ENCODE measurements at regions not wholly inside any gene's neighbourhood (a gene's known extent, or its start where the extent isn't known, plus 50 kb on each side); places are given as distances from the start of the nearest gene placed in this dataset.
"Not testable (repeated sequence)": the region's sequence is repeated elsewhere in the genome, so short reads cannot be mapped to it uniquely, and the experiment has no call there.

DNA sequence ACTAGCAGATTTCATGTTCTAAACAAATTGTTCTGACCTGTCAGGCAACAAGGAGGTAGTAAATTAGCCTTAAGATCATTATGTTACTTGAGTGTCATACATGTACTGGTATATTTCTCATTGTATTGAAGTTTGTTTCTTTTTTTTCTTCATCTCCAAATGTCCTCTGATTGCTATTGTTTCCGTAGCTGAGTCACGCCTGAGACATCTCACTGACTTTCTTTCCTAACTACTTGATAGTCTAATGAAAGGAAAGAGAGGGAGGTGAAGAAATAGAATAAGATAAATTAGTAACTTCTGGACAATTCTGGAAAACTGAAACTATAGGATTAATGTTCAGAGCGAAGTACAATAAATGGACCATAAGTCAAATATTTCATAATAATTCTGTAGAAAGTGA is 1049.9 kb downstream of the TSN start:
- H3K4me3 ChIP-seq (ENCODE audit: low read length in 3 of 3), result no peak overlapping the region
- H3K9ac ChIP-seq (ENCODE audit: low read depth in 1 of 3, low read length in 3 of 3), result no peak overlapping the region
- peaks cover 0 to 4% (median 2%) of the 10 kb centered on the region in 3 donors for H3K9me3 ChIP-seq (ENCODE audit: control insufficient read depth in 3 of 3, low read length in 3 of 3)
- no peaks in the 10 kb centered on the region for H3K36me3 ChIP-seq (ENCODE audit: control insufficient read depth in 3 of 3, insufficient read depth in 3 of 3, low read length in 3 of 3)
- no peaks in the 10 kb centered on the region for H3K27me3 ChIP-seq (ENCODE audit: control insufficient read depth in 3 of 3, insufficient read depth in 3 of 3, low read length in 3 of 3)
- H3K4me1 ChIP-seq (ENCODE audit: control insufficient read depth in 3 of 3, insufficient read depth in 3 of 3, low read length in 3 of 3), result no peaks in the 10 kb centered on the region
- H3K27ac ChIP-seq (ENCODE audit: low read depth, low read length), result no peak overlapping the region

DNA sequence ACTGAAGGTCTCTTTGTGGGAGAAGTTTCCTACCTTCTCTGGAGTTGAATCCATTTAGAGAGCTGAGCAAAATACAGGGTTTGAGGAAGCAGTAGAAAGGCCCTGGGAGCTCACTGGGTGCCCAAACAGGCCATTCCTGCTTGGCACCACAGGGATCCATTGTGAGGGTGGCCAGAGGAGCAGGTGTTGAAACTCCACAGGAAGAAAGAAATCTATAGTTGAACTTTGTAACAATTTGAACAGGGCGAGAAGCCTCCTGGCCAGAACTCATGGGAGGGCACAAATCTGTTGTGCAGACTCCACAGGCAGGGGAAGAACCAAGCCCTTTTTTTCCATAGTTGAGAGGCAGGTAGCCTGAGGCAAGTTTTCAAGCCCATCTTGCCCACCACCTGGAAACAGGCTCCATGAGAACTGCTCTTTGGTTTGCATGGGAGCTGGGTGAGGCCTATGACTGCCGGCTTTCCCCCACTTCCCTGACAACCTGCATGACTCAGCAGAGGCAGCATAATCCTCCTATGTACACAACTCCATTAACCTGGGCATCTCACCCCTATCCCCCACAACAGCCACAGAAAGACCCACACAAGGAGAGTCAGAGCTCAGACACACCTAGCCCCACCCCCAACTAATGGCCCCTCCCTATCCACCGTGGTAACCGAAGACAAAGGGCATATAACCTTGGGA is 1053.0 kb downstream of the TSN start:
- H3K36me3 ChIP-seq (ENCODE audit: control insufficient read depth in 3 of 3, insufficient read depth in 3 of 3, low read length in 3 of 3), result no peaks in the 10 kb centered on the region

DNA sequence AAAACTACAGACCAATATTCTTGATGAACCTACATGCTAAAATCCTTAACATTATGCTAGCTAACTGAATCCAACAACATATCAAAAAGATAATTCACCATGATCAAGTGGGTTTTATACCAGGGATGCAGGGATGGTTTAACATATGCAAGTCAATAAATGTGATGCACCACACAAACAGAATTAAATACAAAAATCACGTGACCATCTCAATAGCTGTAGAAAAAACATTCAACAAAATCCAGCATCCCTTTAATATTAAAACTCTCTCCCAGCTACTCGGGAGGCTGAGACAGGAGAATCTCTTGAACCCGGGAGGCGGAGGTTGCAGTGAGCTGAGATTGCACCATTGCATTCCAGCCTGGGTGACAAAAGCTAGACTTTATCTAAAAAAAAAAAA is 1056.8 kb downstream of the TSN start:
- H3K9ac ChIP-seq (ENCODE audit: low read depth in 1 of 3, low read length in 3 of 3); H3K4me1 ChIP-seq (ENCODE audit: control insufficient read depth in 3 of 3, insufficient read depth in 3 of 3, low read length in 3 of 3); H3K9me3 ChIP-seq (ENCODE audit: control insufficient read depth in 3 of 3, low read length in 3 of 3); H3K4me3 ChIP-seq (ENCODE audit: low read length in 3 of 3); H3K27me3 ChIP-seq (ENCODE audit: control insufficient read depth in 3 of 3, insufficient read depth in 3 of 3, low read length in 3 of 3); H3K27ac ChIP-seq (ENCODE audit: low read depth, low read length); H3K36me3 ChIP-seq (ENCODE audit: control insufficient read depth in 3 of 3, insufficient read depth in 3 of 3, low read length in 3 of 3): not testable (repeated sequence)

More for the DNA sequence above, 1053.0 kb downstream of the TSN start:
- H3K4me1 ChIP-seq (ENCODE audit: control insufficient read depth in 3 of 3, insufficient read depth in 3 of 3, low read length in 3 of 3), result no peaks in the 10 kb centered on the region
- H3K4me3 ChIP-seq (ENCODE audit: low read length in 3 of 3), result no peak overlapping the region
- H3K27me3 ChIP-seq (ENCODE audit: control insufficient read depth in 3 of 3, insufficient read depth in 3 of 3, low read length in 3 of 3), result no peaks in the 10 kb centered on the region
- no peak overlapping the region for H3K9ac ChIP-seq (ENCODE audit: low read depth in 1 of 3, low read length in 3 of 3)
- H3K27ac ChIP-seq (ENCODE audit: low read depth, low read length), result no peak overlapping the region
- H3K9me3 ChIP-seq (ENCODE audit: control insufficient read depth in 3 of 3, low read length in 3 of 3), result peaks cover 0 to 4% (median 2%) of the 10 kb centered on the region in 3 donors

DNA sequence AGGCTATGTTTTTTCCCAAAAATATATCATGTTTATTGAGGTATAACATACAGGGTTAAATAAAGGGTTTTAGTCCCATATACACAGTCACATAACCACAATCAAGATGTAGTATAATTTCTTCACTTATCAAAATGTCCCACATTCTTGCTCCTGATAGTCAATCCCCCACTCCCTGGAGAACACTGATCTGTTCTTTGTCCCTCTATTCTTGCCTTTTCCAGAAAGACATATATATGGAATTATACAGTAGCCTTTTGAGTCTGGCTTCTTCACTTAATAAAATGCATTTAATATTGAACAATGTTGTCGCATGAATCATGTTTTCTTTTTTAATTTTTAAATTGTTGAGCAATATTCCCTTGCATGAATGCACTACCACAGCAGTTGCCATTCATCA is 1059.7 kb downstream of the TSN start:
- H3K4me3 ChIP-seq (ENCODE audit: low read length in 3 of 3), result no peak overlapping the region
- H3K9me3 ChIP-seq (ENCODE audit: control insufficient read depth in 3 of 3, low read length in 3 of 3), result peaks cover 0 to 2% (median 0%) of the 10 kb centered on the region in 3 donors
- H3K27me3 ChIP-seq (ENCODE audit: control insufficient read depth in 3 of 3, insufficient read depth in 3 of 3, low read length in 3 of 3), result no peaks in the 10 kb centered on the region
- no peaks in the 10 kb centered on the region for H3K4me1 ChIP-seq (ENCODE audit: control insufficient read depth in 3 of 3, insufficient read depth in 3 of 3, low read length in 3 of 3)
- no peak overlapping the region for H3K27ac ChIP-seq (ENCODE audit: low read depth, low read length)
- H3K9ac ChIP-seq (ENCODE audit: low read depth in 1 of 3, low read length in 3 of 3), result no peak overlapping the region
- H3K36me3 ChIP-seq (ENCODE audit: control insufficient read depth in 3 of 3, insufficient read depth in 3 of 3, low read length in 3 of 3), result no peaks in the 10 kb centered on the region

DNA sequence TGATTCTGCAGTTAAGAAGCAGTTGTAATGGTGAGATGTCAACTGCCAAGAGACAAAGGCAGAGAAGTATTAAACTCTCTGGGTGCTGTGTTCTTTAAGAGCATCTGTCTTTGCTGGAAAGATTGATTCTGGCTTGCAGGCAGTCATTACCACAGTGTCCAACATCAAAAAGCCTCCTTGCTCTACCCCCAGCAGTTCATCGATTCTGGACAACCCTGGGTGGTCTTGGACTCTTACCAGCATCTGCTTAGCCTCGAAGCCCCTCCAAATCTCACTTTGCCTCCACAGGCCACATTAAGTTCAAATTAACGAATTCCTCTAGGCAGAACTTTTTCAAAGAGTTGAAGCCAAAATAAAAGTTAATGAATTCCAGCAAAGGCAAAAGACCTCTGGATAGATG is 1061.4 kb downstream of the TSN start:
- Histone ChIP-seq H3K9me3 (ENCODE audit: control insufficient read depth in 3 of 3, low read length in 3 of 3) (no peaks in the 10 kb centered on the region), H3K27ac (ENCODE audit: low read depth, low read length) (no peak overlapping the region), H3K9ac (ENCODE audit: low read depth in 1 of 3, low read length in 3 of 3) (no peak overlapping the region), H3K4me3 (ENCODE audit: low read length in 3 of 3) (no peak overlapping the region), H3K27me3 (ENCODE audit: control insufficient read depth in 3 of 3, insufficient read depth in 3 of 3, low read length in 3 of 3) (no peaks in the 10 kb centered on the region), H3K36me3 (ENCODE audit: control insufficient read depth in 3 of 3, insufficient read depth in 3 of 3, low read length in 3 of 3) (no peaks in the 10 kb centered on the region), H3K4me1 (ENCODE audit: control insufficient read depth in 3 of 3, insufficient read depth in 3 of 3, low read length in 3 of 3) (no peaks in the 10 kb centered on the region)

DNA sequence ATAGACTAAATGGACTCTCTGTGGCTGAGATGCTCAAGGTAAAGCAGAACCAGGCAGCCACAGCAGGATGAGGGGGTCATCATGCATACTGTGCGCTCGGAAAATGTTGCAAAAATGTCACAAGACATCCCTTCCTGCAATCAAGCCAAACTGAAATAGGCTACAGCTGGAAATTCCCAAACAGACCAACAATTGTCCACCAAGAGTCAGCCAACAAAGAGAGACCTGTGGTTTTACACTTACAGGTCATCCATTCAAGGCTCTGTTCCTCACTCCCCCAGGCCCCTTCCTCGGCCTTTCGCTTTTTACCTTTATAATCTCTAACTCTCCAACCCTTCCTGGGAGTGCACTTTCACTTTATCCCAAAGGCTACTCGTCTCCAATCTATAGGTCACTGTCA is 1066.9 kb downstream of the TSN start:
- no peaks in the 10 kb centered on the region for H3K4me1 ChIP-seq (ENCODE audit: control insufficient read depth in 3 of 3, insufficient read depth in 3 of 3, low read length in 3 of 3)
- H3K9ac ChIP-seq (ENCODE audit: low read depth in 1 of 3, low read length in 3 of 3), result no peak overlapping the region
- no peaks in the 10 kb centered on the region for H3K9me3 ChIP-seq (ENCODE audit: control insufficient read depth in 3 of 3, low read length in 3 of 3)
- no peaks in the 10 kb centered on the region for H3K36me3 ChIP-seq (ENCODE audit: control insufficient read depth in 3 of 3, insufficient read depth in 3 of 3, low read length in 3 of 3)
- no peaks in the 10 kb centered on the region for H3K27me3 ChIP-seq (ENCODE audit: control insufficient read depth in 3 of 3, insufficient read depth in 3 of 3, low read length in 3 of 3)
- H3K4me3 ChIP-seq (ENCODE audit: low read length in 3 of 3), result no peak overlapping the region
- H3K27ac ChIP-seq (ENCODE audit: low read depth, low read length), result no peak overlapping the region

DNA sequence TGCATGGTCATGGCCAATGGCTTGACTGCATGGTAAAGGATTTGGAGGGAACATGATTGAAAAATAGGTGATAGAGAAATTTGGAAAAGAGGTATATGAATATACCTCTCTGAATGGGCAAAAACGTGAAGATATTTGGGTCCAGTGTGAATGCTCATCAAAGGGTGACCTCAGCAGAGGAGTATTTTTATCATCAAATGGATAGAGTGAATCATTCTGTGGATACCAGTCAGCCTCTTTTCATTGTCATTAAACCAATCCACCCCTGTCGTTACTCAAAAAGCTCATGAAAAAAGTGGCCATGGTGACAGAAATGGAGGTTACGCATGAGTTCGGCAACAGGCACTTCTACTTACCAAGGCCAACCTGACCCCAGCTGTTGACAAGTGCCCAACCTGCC is 1074.7 kb downstream of the TSN start:
- H3K9me3 ChIP-seq (ENCODE audit: control insufficient read depth in 3 of 3, low read length in 3 of 3), result no peaks in the 10 kb centered on the region
- no peak overlapping the region for H3K27ac ChIP-seq (ENCODE audit: low read depth, low read length)
- no peak overlapping the region for H3K4me3 ChIP-seq (ENCODE audit: low read length in 3 of 3)
- H3K36me3 ChIP-seq (ENCODE audit: control insufficient read depth in 3 of 3, insufficient read depth in 3 of 3, low read length in 3 of 3), result no peaks in the 10 kb centered on the region
- H3K9ac ChIP-seq (ENCODE audit: low read depth in 1 of 3, low read length in 3 of 3), result no peak overlapping the region
- no peaks in the 10 kb centered on the region for H3K27me3 ChIP-seq (ENCODE audit: control insufficient read depth in 3 of 3, insufficient read depth in 3 of 3, low read length in 3 of 3)
- no peaks in the 10 kb centered on the region for H3K4me1 ChIP-seq (ENCODE audit: control insufficient read depth in 3 of 3, insufficient read depth in 3 of 3, low read length in 3 of 3)

DNA sequence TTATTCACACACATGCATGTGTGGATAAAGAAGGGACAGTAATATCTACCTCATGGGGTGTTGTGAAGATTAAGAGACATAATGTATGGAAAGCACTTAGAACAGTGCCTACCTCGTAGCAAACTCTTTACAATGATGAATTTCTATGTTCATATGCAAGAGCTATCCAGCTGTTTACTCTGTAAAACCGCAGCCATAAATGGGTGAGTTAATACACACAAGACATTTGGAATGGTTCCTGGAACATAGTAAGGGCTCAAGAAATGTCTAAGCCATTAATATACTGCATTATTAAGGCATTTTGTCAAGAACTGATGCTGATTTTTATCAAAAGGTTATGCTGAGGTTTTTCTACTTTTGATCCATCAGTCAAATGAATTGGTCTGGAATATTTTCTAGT is 1076.2 kb downstream of the TSN start:
- H3K36me3 ChIP-seq (ENCODE audit: control insufficient read depth in 3 of 3, insufficient read depth in 3 of 3, low read length in 3 of 3), result no peaks in the 10 kb centered on the region
- no peak overlapping the region for H3K27ac ChIP-seq (ENCODE audit: low read depth, low read length)
- no peak overlapping the region for H3K9ac ChIP-seq (ENCODE audit: low read depth in 1 of 3, low read length in 3 of 3)
- H3K4me1 ChIP-seq (ENCODE audit: control insufficient read depth in 3 of 3, insufficient read depth in 3 of 3, low read length in 3 of 3), result no peaks in the 10 kb centered on the region
- H3K27me3 ChIP-seq (ENCODE audit: control insufficient read depth in 3 of 3, insufficient read depth in 3 of 3, low read length in 3 of 3), result no peaks in the 10 kb centered on the region
- H3K4me3 ChIP-seq (ENCODE audit: low read length in 3 of 3), result no peak overlapping the region
- H3K9me3 ChIP-seq (ENCODE audit: control insufficient read depth in 3 of 3, low read length in 3 of 3), result no peaks in the 10 kb centered on the region

DNA sequence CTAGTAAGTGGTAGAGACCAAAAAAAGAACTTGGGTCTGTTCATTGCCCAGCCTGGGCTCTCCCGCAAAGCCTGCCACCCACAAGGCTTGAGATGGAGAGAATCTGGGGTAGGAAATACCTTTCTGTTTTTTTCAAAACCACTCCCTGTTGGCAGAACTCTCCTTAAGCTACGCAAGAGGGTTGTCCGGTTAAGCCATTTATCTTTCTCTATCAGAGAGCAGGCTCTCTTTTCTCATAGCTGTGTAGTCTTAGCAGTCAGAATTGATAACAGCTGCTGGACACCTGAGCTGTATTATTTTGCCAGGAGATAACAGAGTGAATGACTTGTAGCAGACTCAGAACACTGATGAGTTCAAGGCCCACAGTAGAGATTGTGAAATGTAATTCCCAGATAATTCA is 1088.1 kb downstream of the TSN start:
- H3K9ac ChIP-seq (ENCODE audit: low read depth in 1 of 3, low read length in 3 of 3), result no peak overlapping the region
- H3K36me3 ChIP-seq (ENCODE audit: control insufficient read depth in 3 of 3, insufficient read depth in 3 of 3, low read length in 3 of 3), result no peaks in the 10 kb centered on the region
- no peaks in the 10 kb centered on the region for H3K4me1 ChIP-seq (ENCODE audit: control insufficient read depth in 3 of 3, insufficient read depth in 3 of 3, low read length in 3 of 3)
- no peak overlapping the region for H3K4me3 ChIP-seq (ENCODE audit: low read length in 3 of 3)
- H3K27me3 ChIP-seq (ENCODE audit: control insufficient read depth in 3 of 3, insufficient read depth in 3 of 3, low read length in 3 of 3), result no peaks in the 10 kb centered on the region
- H3K27ac ChIP-seq (ENCODE audit: low read depth, low read length), result no peak overlapping the region
- no peaks in the 10 kb centered on the region for H3K9me3 ChIP-seq (ENCODE audit: control insufficient read depth in 3 of 3, low read length in 3 of 3)

DNA sequence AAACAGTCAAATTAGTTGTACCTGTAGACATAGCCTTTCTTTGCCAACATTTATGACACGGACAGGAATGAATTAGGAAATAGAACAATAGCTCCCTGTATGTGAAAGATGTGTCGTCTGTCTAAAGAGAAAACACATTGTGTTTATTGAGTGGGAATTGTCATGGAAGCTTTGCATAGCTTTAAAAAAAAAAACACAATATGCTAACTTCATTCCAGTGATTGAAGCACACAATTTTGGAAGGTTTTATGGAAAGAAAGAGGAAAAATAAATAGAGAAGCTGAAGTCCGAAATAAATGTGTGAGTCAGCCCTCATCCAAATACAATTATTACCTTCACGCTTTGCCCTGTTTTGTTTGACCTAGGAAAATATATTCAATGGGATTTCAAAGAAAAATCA is 1095.7 kb downstream of the TSN start:
- H3K9ac ChIP-seq (ENCODE audit: low read depth in 1 of 3, low read length in 3 of 3), result no peak overlapping the region
- no peak overlapping the region for H3K4me3 ChIP-seq (ENCODE audit: low read length in 3 of 3)
- H3K27ac ChIP-seq (ENCODE audit: low read depth, low read length), result no peak overlapping the region
- H3K27me3 ChIP-seq (ENCODE audit: control insufficient read depth in 3 of 3, insufficient read depth in 3 of 3, low read length in 3 of 3), result no peaks in the 10 kb centered on the region
- H3K9me3 ChIP-seq (ENCODE audit: control insufficient read depth in 3 of 3, low read length in 3 of 3), result no peaks in the 10 kb centered on the region
- no peaks in the 10 kb centered on the region for H3K36me3 ChIP-seq (ENCODE audit: control insufficient read depth in 3 of 3, insufficient read depth in 3 of 3, low read length in 3 of 3)
- no peaks in the 10 kb centered on the region for H3K4me1 ChIP-seq (ENCODE audit: control insufficient read depth in 3 of 3, insufficient read depth in 3 of 3, low read length in 3 of 3)

All from skeletal muscle tissue (tissue), 3 donors.